GM18868 (cell line): ENCODE measurements at regions not wholly inside any gene's neighbourhood (a gene's known extent, or its start where the extent isn't known, plus 50 kb on each side); places are given as distances from the start of the nearest gene placed in this dataset.

Experiments used
- ATAC-seq: cut with Tn5 transposase; IDR thresholded peaks from one replicate; pipeline ENCODE4 v1.9.1; 2021; ENCODE audit warnings: mild to moderate bottlenecking, moderate library complexity; ENCODE audit not compliant: unreplicated experiment

- ATAC-seq, result peak; percentile 23
Measured at GRCh38 chr18:34977838-34978532, 63.2 kb upstream of the MAPRE2 start.

DNA sequence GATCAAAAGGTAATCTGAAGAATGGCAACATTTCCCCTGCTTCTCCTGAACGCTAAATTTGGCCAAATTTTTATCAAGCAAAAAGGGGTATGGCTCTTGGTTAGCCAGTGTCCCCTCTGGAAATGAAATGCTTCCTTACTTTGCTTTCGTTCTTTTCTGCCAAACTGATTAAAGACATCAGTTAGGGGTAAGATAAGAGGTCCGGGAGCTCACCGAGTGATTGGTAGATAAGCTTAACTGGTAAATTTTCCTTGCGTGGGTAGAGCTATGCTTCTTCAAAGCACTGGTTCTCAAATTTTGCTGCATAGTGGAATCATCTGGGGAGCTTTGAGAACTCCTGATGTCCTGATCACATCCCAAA, 62.7 kb upstream of the MAPRE2 start:
- ATAC-seq, result no peak

- ATAC-seq, result peak; percentile 55
Measured at GRCh38 chr18:34978953-34979608, 62.1 kb upstream of the MAPRE2 start.

GRCh38 chr18:34981487-34981886, 59.7 kb upstream of the MAPRE2 start:
- no peak for ATAC-seq

DNA sequence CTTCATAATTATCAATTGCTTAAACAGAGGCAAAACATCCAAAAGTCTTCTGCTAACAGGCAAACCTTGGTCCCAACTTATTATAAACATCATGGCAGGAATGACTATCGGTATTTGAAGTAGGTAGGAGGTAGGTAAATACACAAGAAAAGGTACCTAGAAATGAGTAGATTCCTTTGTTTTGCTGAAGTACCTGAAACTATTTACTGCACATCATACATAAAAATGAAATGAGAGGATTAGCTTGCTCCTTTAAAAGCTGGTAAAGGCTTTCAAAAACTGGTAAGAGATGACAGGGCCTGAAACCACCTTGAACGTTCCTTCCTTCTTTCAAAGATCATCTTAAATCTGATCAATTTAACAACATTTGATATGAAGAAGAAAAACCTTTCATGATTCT, 55.2 kb upstream of the MAPRE2 start:
- ATAC-seq, result no peak

DNA sequence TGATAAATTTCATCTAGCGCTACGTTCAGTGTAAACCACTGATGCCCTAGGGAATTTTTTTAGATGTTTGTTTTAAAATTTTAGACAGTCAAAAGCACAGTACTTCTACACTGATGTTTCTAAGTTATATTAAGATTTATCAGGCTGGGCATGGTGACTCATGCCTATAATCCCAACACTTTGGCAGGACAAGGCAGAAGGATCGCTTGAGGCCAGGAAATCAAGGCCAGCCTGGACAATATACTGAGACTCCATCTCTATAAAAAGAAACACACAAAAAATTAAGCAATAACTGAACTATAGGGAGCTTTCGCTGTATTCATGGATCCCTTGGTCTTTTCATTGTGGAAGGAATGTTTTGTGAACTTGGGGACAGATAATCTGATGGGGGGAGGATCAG, 50.6 kb upstream of the MAPRE2 start:
- ATAC-seq, result no peak

DNA sequence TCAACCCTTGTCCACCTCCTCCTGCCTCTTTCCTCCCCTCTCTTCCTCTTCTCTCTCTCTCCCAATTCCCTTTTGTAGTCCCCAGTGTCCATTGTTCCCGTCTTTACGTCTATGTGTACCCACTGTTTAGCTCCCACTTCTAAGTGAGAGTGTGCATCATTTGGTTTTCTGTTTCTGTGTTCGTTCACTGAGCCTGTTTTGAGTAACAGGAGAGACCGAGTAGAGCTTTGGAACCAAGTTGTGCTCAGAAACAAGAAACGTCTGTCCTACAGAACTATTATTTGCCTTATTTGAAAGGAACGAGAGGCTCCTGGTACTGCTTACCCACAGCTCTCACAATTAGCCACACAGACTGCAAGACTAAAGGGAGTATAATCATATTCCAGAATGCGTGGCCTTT, 50.1 kb upstream of the MAPRE2 start:
- no peak for ATAC-seq
